ENCODE measurements at regions not wholly inside any gene's neighbourhood (a gene's known extent, or its start where the extent isn't known, plus 50 kb on each side); places are given as distances from the start of the nearest gene placed in this dataset.

- no peaks in the 10 kb centered on the region for H3K27me3 ChIP-seq (ENCODE audit: control insufficient read depth, insufficient read depth, low read length, poor library complexity, severe bottlenecking)
- peak overlapping the region; percentile 5 for H3K4me3 ChIP-seq (ENCODE audit: low read length)
- WGBS, 2 experiments (ENCODE audit: insufficient coverage in 1 of 2, insufficient read length in 1 of 2): 94 to 100% methylated on average over 1 to 2 of the region's 2 CpGs
- no peak for TF ChIP-seq CTCF (conservative IDR thresholded peaks at IDR 0.05)
- H3K9ac ChIP-seq (ENCODE audit: extremely low read depth, low read length, poor library complexity, severe bottlenecking): no peak overlapping the region
- no peak overlapping the region for H3K27ac ChIP-seq (ENCODE audit: low read depth, low read length)
- no peaks in the 10 kb centered on the region for H3K36me3 ChIP-seq (ENCODE audit: control insufficient read depth, insufficient read depth, low read length)
- no peak overlapping the region for H3K4me3 Mint-ChIP-seq
- H3K4me1 ChIP-seq (ENCODE audit: control insufficient read depth, insufficient read depth, low read length): peaks cover 8% of the 10 kb centered on the region
- peaks cover under 1% of the 10 kb centered on the region for H3K27me3 Mint-ChIP-seq (ENCODE audit: insufficient read depth)
- no peak overlapping the region for H3K27ac Mint-ChIP-seq
- no peaks in the 10 kb centered on the region for H3K36me3 Mint-ChIP-seq (ENCODE audit: low read depth)
- peaks cover 7% of the 10 kb centered on the region for H3K9me3 Mint-ChIP-seq
- DNase-seq: no peak
- H3K9me3 ChIP-seq (ENCODE audit: control insufficient read depth, low read length): peaks cover 17% of the 10 kb centered on the region
- peaks cover 18% of the 10 kb centered on the region for H3K4me1 Mint-ChIP-seq
These were observed 530.9 kb upstream of the TGFBR2 start for GRCh38 chr3:30075514-30075913.

GRCh38 chr3:30076899-30077298 lies 529.5 kb upstream of the TGFBR2 start:
- Mint-ChIP-seq H3K4me1 (peaks cover 23% of the 10 kb centered on the region), H3K27ac (no peak overlapping the region), H3K4me3 (no peak overlapping the region), H3K27me3 (ENCODE audit: insufficient read depth) (peaks cover 5% of the 10 kb centered on the region), H3K36me3 (ENCODE audit: low read depth) (no peaks in the 10 kb centered on the region), H3K9me3 (peaks cover 5% of the 10 kb centered on the region)
- H3K27ac ChIP-seq (ENCODE audit: low read depth, low read length): no peak overlapping the region
- no peak overlapping the region for H3K4me3 ChIP-seq (ENCODE audit: low read length)
- no peaks in the 10 kb centered on the region for H3K27me3 ChIP-seq (ENCODE audit: control insufficient read depth, insufficient read depth, low read length, poor library complexity, severe bottlenecking)
- no peak for TF ChIP-seq CTCF (conservative IDR thresholded peaks at IDR 0.05)
- no peak for DNase-seq
- H3K9me3 ChIP-seq (ENCODE audit: control insufficient read depth, low read length): peaks cover 17% of the 10 kb centered on the region
- H3K4me1 ChIP-seq (ENCODE audit: control insufficient read depth, insufficient read depth, low read length): peaks cover 8% of the 10 kb centered on the region
- H3K36me3 ChIP-seq (ENCODE audit: control insufficient read depth, insufficient read depth, low read length): no peaks in the 10 kb centered on the region
- H3K9ac ChIP-seq (ENCODE audit: extremely low read depth, low read length, poor library complexity, severe bottlenecking): no peak overlapping the region

- H3K27me3 Mint-ChIP-seq (ENCODE audit: insufficient read depth): peaks cover 10% of the 10 kb centered on the region
- H3K27ac Mint-ChIP-seq: no peak overlapping the region
- no peaks in the 10 kb centered on the region for H3K36me3 Mint-ChIP-seq (ENCODE audit: low read depth)
- Histone ChIP-seq H3K4me1 (ENCODE audit: control insufficient read depth, insufficient read depth, low read length) (peaks cover 8% of the 10 kb centered on the region), H3K4me3 (ENCODE audit: low read length) (no peak overlapping the region), H3K9ac (ENCODE audit: extremely low read depth, low read length, poor library complexity, severe bottlenecking) (no peak overlapping the region), H3K9me3 (ENCODE audit: control insufficient read depth, low read length) (peaks cover 17% of the 10 kb centered on the region), H3K27ac (ENCODE audit: low read depth, low read length) (no peak overlapping the region), H3K27me3 (ENCODE audit: control insufficient read depth, insufficient read depth, low read length, poor library complexity, severe bottlenecking) (peaks cover 7% of the 10 kb centered on the region), H3K36me3 (ENCODE audit: control insufficient read depth, insufficient read depth, low read length) (no peaks in the 10 kb centered on the region)
- H3K4me3 Mint-ChIP-seq: no peak overlapping the region
- 73% methylated on average over 2 of the region's 2 CpGs; no CpG with 5 or more reads in 1 of the 2 experiments for WGBS, 2 experiments (ENCODE audit: insufficient coverage in 1 of 2, insufficient read length in 1 of 2)
- TF ChIP-seq CTCF (conservative IDR thresholded peaks at IDR 0.05): no peak
- peaks cover 31% of the 10 kb centered on the region for H3K4me1 Mint-ChIP-seq
- peaks cover 9% of the 10 kb centered on the region for H3K9me3 Mint-ChIP-seq
- DNase-seq: no peak
These were observed 528.7 kb upstream of the TGFBR2 start for GRCh38 chr3:30077746-30078145.

All from endodermal cell (in vitro differentiated cells).